GM12878 (cell line): ENCODE measurements at regions not wholly inside any gene's neighbourhood (a gene's known extent, or its start where the extent isn't known, plus 50 kb on each side); places are given as distances from the start of the nearest gene placed in this dataset.

Source experiments
- ATAC-seq: fragments of 200-7000 bp; cut with Tn5 transposase; 3 replicates; pipeline ENCODE4 v1.9.1; 2020; ENCODE audit warnings: mild to moderate bottlenecking, moderate library complexity
- BruUV-seq: library from RNA; stranded (reverse); fragments of 400-500 nt; replicated peaks from 2 replicates; lab custom pipeline; 2021; lab: Mats Ljungman, UMichigan
- CTCF ChIA-PET: fragments of 300-600 bp; sonication (Branson Sonifier 250); formaldehyde crosslinking; extraction: SDS; loops from one replicate; lab custom pipeline; 2021; ENCODE audit warnings: inconsistent platforms; lab: Yijun Ruan, JAX
- POLR2A ChIA-PET: fragments of 350-600 bp; formaldehyde crosslinking; extraction: SDS; loops from one replicate; lab custom pipeline; 2021; ENCODE audit warnings: inconsistent platforms; lab: Charles Lee
- RAD21 ChIA-PET: fragments of 300-600 bp; sonication (Branson Sonifier 250); formaldehyde crosslinking; loops from one replicate; lab custom pipeline; 2023; ENCODE audit warnings: antibody characterized with exemption; ENCODE audit not compliant: unreplicated experiment; lab: Charles Lee
- SMC1A ChIA-PET: fragments of 300-600 bp; sonication (Branson Sonifier 250); formaldehyde crosslinking; loops from one replicate; lab custom pipeline; 2023; ENCODE audit not compliant: unreplicated experiment, uncharacterized antibody; lab: Charles Lee
- DNase-seq: peaks from one replicate; pipeline ENCODE4 v3.0.0-alpha.2; 2011; ENCODE audit warnings: low read depth, low spot score
- FAIRE-seq: peaks from 3 replicates; lab custom pipeline; 2011; peaks lifted over from hg19 to GRCh38; lab: Jason Lieb, UNC
- H2AFZ ChIP-seq: 2 replicates; pipeline ENCODE4 v1.6.0; 2011; ENCODE audit warnings: low read depth, low read length, control low read depth; ENCODE audit not compliant: control insufficient read depth
- H3K27ac ChIP-seq: 2 replicates; pipeline ENCODE4 v1.5.1; 2011; ENCODE audit warnings: control low read depth; ENCODE audit not compliant: control insufficient read depth, insufficient read depth
- H3K27me3 ChIP-seq, 2 experiments: replicated peaks in 1 of 2; 2 replicates each; pipeline versions ENCODE4 v1.6.0 to v1.6.1; 2011; ENCODE audit warnings: low read length in 1 of 2; ENCODE audit not compliant: control insufficient read depth in 2 of 2, insufficient read depth in 2 of 2
- H3K36me3 ChIP-seq, 2 experiments: 2 replicates each; pipeline ENCODE4 v1.5.1; 2011; ENCODE audit warnings: low read length in 1 of 2; ENCODE audit not compliant: control insufficient read depth in 2 of 2, insufficient read depth in 2 of 2
- H3K4me1 ChIP-seq: 2 replicates; pipeline ENCODE4 v1.6.1; 2011; ENCODE audit warnings: mild to moderate bottlenecking, low read length, moderate library complexity, mixed read lengths; ENCODE audit not compliant: control insufficient read depth, insufficient read depth
- H3K4me2 ChIP-seq: 2 replicates; pipeline ENCODE4 v1.6.0; 2011; ENCODE audit warnings: control low read depth; ENCODE audit not compliant: control insufficient read depth, insufficient read depth
- H3K4me3 ChIP-seq: fragments of 200-600 bp; sonication (generic); 2 replicates; pipeline ENCODE4 v1.5.1; 2016
- H3K79me2 ChIP-seq: 2 replicates; pipeline ENCODE4 v1.6.0; 2011; ENCODE audit warnings: low read length; ENCODE audit not compliant: control insufficient read depth, insufficient read depth
- H3K9ac ChIP-seq: 2 replicates; pipeline ENCODE4 v1.8.0; 2011; ENCODE audit warnings: low read length, control low read depth, mixed read lengths; ENCODE audit not compliant: control insufficient read depth, insufficient read depth
- H3K9me3 ChIP-seq: replicated peaks from 3 replicates; pipeline ENCODE4 v1.5.1; 2011; ENCODE audit warnings: mild to moderate bottlenecking, low read length; ENCODE audit not compliant: control insufficient read depth, insufficient read depth
- H4K20me1 ChIP-seq: 2 replicates; pipeline ENCODE4 v1.6.0; 2011; ENCODE audit not compliant: control insufficient read depth, insufficient read depth
- BHLHE40 ChIP-seq, 2 experiments: fragments of 450-650 bp in 1 of 2; IDR thresholded peaks; 2 replicates each; pipeline ENCODE4 v1.6.1; 2011 to 2017; ENCODE audit warnings: low read depth in 2 of 2, borderline replicate concordance in 1 of 2, improper control_type of control experiment in 1 of 2, low read length in 1 of 2, mild to moderate bottlenecking in 1 of 2
- BMI1 ChIP-seq: fragments of 450-650 bp; IDR thresholded peaks from 2 replicates; pipeline ENCODE4 v1.6.1; 2016; ENCODE audit warnings: mild to moderate bottlenecking, moderate library complexity, borderline replicate concordance
- BRCA1 ChIP-seq: IDR thresholded peaks from 2 replicates; pipeline ENCODE4 v1.6.1; 2011; ENCODE audit warnings: low read depth, low read length, improper control_type of control experiment
- CBX3 ChIP-seq: fragments of 200-600 bp; sonication (generic); IDR thresholded peaks from 2 replicates; pipeline ENCODE4 v1.6.1; 2016; ENCODE audit warnings: low read depth, borderline replicate concordance
- EED ChIP-seq: sonication (generic); IDR thresholded peaks from 2 replicates; pipeline ENCODE4 v1.6.1; 2016; ENCODE audit warnings: antibody characterized with exemption, low read depth
- EP300 ChIP-seq, 2 experiments: fragments of 150-350 bp in 1 of 2; IDR thresholded peaks; 2 replicates each; pipeline ENCODE4 v1.6.1; 2011 to 2012; ENCODE audit warnings: low read depth in 2 of 2, low read length in 2 of 2, borderline replicate concordance in 1 of 2, improper control_type of control experiment in 1 of 2, inconsistent platforms in 1 of 2; ENCODE audit not compliant: control insufficient read depth in 1 of 2
- GABPA ChIP-seq: IDR thresholded peaks from 2 replicates; pipeline ENCODE4 v1.6.1; 2014; ENCODE audit warnings: antibody characterized with exemption, low read depth, mild to moderate bottlenecking, inconsistent platforms
- IKZF1 ChIP-seq: fragments of 450-650 bp; conservative IDR thresholded peaks from 2 replicates; pipeline ENCODE4 v1.6.1; 2017; ENCODE audit warnings: antibody characterized with exemption, mild to moderate bottlenecking
- IRF3 ChIP-seq: fragments of 450-650 bp; IDR thresholded peaks from 2 replicates; pipeline ENCODE4 v1.6.1; 2014; ENCODE audit warnings: mild to moderate bottlenecking
- KDM1A ChIP-seq: fragments of 200-600 bp; sonication (generic); IDR thresholded peaks from 2 replicates; pipeline ENCODE4 v1.6.1; 2016; ENCODE audit warnings: borderline replicate concordance
- NFYB ChIP-seq: IDR thresholded peaks from 2 replicates; pipeline ENCODE4 v1.6.1; 2011; ENCODE audit warnings: low read depth, mild to moderate bottlenecking, low read length, improper control_type of control experiment, moderate library complexity; ENCODE audit not compliant: insufficient read depth
- SIX5 ChIP-seq: IDR thresholded peaks from 2 replicates; pipeline ENCODE4 v1.6.1; 2011; ENCODE audit warnings: mild to moderate bottlenecking, low read depth, low read length, moderate library complexity; ENCODE audit not compliant: severe bottlenecking
- TCF12 ChIP-seq: IDR thresholded peaks from 2 replicates; pipeline ENCODE4 v1.6.1; 2011; ENCODE audit warnings: low read depth, mild to moderate bottlenecking, low read length
- USF1 ChIP-seq: IDR thresholded peaks from 2 replicates; pipeline ENCODE4 v1.6.1; 2011; ENCODE audit warnings: borderline replicate concordance, low read depth, mild to moderate bottlenecking, moderate library complexity, mixed read lengths, low read length; ENCODE audit not compliant: insufficient read depth; ENCODE audit errors: extremely low read length
- WGBS: methylation state at CpG from one replicate; pipeline ENCODE4 v1.1.6; 2016; ENCODE audit warnings: low lambda C conversion rate; ENCODE audit not compliant: insufficient replicate concordance, insufficient coverage; ENCODE audit errors: missing lambda C conversion rate; 5-methylcytosine and 5-hydroxymethylcytosine counted together
- in situ Hi-C: fragments of 300-500 bp; cut with MboI; formaldehyde crosslinking; loops from 9 replicates; pipeline ENCODE4 v1.14.3; 2018; ENCODE audit warnings: mixed read lengths
- intact Hi-C: fragments of 100-400 bp; cut with micrococcal nuclease; formaldehyde crosslinking; loops from one replicate; pipeline ENCODE4 v1.14.2; 2022; ENCODE audit not compliant: unreplicated experiment
- TF ChIP-seq, protein P1 (sequence below): IDR thresholded peaks from 2 replicates; pipeline ENCODE4 v1.6.1; 2012; ENCODE audit warnings: low read length, inconsistent platforms
- TF ChIP-seq, protein P2 (sequence below): IDR thresholded peaks from 2 replicates; pipeline ENCODE4 v1.6.1; 2012; ENCODE audit warnings: mild to moderate bottlenecking, low read depth, low read length

- Histone ChIP-seq H3K4me1 (peaks cover 22% of the 10 kb centered on the region), H3K9me3 (no peaks in the 10 kb centered on the region; the same call in 2 of the 3 replicates), H3K27ac (no peak overlapping the region), H3K36me3 (no peaks in the 10 kb centered on the region), H3K4me3 (no peak overlapping the region), H3K9ac (no peak overlapping the region), H3K79me2 (no peaks in the 10 kb centered on the region), H3K27me3 (no peaks in the 10 kb centered on the region), H3K4me2 (no peak overlapping the region), H2AFZ (no peak overlapping the region), H4K20me1 (no peaks in the 10 kb centered on the region)
- ChIA-PET CTCF (interaction anchor here (0.8 to 1.0 kb wide), 2 partner anchors 11 to 18 kb away, joined by 3 to 4 read pairs; no protein-coding TSS in a partner anchor), SMC1A (interaction anchor here (0.6 to 1.0 kb wide), 2 partner anchors 8 to 75 kb away, joined by 3 to 4 read pairs; no protein-coding TSS in a partner anchor), POLR2A (interaction anchor here (0.6 kb wide), 2 partner anchors 11 to 1133 kb away, joined by 3 to 6 read pairs; no protein-coding TSS in a partner anchor), RAD21 (interaction anchor here (1.2 kb wide), 1 partner anchor 114 kb away, joined by 3 read pairs; no protein-coding TSS in a partner anchor)
- intact Hi-C loops, result no loop called here
- DNase-seq (no peak), FAIRE-seq (no peak), ATAC-seq (no peak)
- no TSS peak for BruUV-seq
- in situ Hi-C loops, result no loop called here
- 7% methylated on average over 1 of the region's 1 CpG for WGBS
- TF ChIP-seq, protein P1, sequence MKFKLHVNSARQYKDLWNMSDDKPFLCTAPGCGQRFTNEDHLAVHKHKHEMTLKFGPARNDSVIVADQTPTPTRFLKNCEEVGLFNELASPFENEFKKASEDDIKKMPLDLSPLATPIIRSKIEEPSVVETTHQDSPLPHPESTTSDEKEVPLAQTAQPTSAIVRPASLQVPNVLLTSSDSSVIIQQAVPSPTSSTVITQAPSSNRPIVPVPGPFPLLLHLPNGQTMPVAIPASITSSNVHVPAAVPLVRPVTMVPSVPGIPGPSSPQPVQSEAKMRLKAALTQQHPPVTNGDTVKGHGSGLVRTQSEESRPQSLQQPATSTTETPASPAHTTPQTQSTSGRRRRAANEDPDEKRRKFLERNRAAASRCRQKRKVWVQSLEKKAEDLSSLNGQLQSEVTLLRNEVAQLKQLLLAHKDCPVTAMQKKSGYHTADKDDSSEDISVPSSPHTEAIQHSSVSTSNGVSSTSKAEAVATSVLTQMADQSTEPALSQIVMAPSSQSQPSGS, result no peak
- TF ChIP-seq GABPA (no peak), KDM1A (no peak), NFYB (no peak), EP300 (IDR thresholded peaks at IDR 0.05; ENCODE audit: borderline replicate concordance in 1 of 2, control insufficient read depth in 1 of 2, low read depth in 2 of 2, low read length in 2 of 2) (no peak), EED (no peak), USF1 (no peak), SIX5 (no peak), IRF3 (no peak), BHLHE40 (IDR thresholded peaks at IDR 0.05; ENCODE audit: borderline replicate concordance in 1 of 2, low read depth in 2 of 2, low read length in 1 of 2) (no peak), CBX3 (no peak), TCF12 (no peak), IKZF1 (no peak), BMI1 (no peak), BRCA1 (no peak)
- TF ChIP-seq, protein P2, sequence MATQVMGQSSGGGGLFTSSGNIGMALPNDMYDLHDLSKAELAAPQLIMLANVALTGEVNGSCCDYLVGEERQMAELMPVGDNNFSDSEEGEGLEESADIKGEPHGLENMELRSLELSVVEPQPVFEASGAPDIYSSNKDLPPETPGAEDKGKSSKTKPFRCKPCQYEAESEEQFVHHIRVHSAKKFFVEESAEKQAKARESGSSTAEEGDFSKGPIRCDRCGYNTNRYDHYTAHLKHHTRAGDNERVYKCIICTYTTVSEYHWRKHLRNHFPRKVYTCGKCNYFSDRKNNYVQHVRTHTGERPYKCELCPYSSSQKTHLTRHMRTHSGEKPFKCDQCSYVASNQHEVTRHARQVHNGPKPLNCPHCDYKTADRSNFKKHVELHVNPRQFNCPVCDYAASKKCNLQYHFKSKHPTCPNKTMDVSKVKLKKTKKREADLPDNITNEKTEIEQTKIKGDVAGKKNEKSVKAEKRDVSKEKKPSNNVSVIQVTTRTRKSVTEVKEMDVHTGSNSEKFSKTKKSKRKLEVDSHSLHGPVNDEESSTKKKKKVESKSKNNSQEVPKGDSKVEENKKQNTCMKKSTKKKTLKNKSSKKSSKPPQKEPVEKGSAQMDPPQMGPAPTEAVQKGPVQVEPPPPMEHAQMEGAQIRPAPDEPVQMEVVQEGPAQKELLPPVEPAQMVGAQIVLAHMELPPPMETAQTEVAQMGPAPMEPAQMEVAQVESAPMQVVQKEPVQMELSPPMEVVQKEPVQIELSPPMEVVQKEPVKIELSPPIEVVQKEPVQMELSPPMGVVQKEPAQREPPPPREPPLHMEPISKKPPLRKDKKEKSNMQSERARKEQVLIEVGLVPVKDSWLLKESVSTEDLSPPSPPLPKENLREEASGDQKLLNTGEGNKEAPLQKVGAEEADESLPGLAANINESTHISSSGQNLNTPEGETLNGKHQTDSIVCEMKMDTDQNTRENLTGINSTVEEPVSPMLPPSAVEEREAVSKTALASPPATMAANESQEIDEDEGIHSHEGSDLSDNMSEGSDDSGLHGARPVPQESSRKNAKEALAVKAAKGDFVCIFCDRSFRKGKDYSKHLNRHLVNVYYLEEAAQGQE, result no peak
These were observed 95.2 kb downstream of the SYF2 start for GRCh38 chr1:25137106-25137505.
